GM04504 (cell line): ENCODE measurements at regions not wholly inside any gene's neighbourhood (a gene's known extent, or its start where the extent isn't known, plus 50 kb on each side); places are given as distances from the start of the nearest gene placed in this dataset.
"Not testable (repeated sequence)": the region's sequence is repeated elsewhere in the genome, so short reads cannot be mapped to it uniquely, and the experiment has no call there.

Source experiments
- DNase-seq: peaks from one replicate; pipeline ENCODE4 v3.0.0-alpha.2; 2012; ENCODE audit warnings: low read depth

GRCh38 chr9:134546746-134547145 is 94.9 kb upstream of the COL5A1 start:
- no peak for DNase-seq

- DNase-seq, result no peak
These were observed 94.2 kb upstream of the COL5A1 start for GRCh38 chr9:134547161-134548100.

DNA sequence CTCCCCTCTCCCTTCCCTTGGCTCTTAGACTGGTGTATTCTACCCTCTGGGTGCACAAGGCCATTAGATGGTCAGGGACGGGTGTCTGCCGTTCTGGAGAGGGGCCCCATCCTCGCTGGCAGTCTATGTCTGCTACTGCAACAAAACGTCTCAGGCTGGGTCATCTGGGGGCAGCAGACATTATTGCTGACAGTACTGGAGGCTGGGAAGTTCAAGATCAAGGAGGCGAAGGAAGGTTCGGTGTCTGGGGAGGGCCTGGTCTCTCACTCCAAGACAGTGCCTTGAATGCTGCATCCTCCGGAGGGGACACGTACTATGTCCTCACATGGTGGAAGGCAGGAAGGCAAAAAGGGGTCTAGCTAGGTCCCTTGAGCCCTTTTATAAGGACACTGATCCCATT is 93.4 kb upstream of the COL5A1 start:
- DNase-seq, result no peak

- no peak for DNase-seq
These were observed 93.0 kb upstream of the COL5A1 start for GRCh38 chr9:134548618-134549017.

- no peak for DNase-seq
These were observed 92.3 kb upstream of the COL5A1 start for GRCh38 chr9:134549336-134549735.

DNA sequence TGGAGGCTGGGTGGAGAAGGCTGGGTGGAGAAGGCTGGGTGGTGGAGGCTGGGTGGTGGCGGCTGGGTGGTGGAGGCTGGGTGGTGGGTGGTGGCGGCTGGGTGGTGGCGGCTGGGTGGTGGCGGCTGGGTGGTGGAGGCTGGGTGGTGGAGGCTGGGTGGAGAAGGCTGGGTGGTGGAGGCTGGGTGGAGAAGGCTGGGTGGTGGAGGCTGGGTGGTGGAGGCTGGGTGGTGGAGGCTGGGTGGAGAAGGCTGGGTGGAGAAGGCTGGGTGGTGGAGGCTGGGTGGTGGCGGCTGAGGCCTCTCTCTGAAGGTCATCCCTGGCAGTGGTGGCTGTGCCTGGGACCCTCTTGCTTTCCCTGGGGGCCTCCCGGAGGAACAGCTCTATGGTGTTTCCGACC is 91.5 kb upstream of the COL5A1 start:
- not testable (repeated sequence) for DNase-seq

DNA sequence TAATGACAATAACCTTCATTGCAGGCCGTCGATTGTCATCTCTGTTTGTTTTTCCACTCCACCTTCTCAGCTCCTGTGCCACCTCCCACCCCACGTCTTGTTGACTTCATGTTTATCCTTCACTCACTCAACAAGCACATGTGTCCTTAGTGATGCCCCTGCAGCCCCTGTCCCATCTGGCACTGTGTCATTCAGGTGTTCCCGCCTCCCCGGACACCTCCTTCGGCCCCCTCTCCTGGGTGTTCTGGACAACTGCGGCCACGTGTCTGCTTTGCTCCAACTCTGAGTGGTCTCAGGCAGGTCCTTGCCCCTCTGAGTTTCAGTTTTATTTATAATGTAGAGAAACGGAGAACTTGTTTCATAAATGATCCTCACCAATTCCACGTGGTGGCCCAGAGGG is 91.0 kb upstream of the COL5A1 start:
- no peak for DNase-seq

DNA sequence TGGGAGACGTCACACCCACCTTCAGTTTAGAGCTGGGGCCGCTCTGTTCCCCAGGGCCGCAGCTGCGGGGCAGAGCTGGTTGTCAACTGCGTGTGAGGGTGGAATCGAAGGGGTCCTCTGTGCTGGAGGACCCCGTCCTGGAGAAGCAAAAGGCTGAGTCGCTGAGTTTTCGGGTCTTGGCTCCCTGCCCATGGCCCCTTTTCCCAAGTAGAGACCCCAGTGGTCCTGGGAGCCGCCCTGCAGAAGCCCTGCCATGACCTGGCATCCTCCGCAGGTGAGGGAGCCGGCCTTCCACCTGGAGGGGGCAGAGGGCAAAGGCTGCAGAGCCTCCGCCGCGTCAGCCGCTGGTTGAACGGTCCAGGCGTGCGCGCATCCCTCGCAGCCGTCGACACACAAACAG is 90.4 kb upstream of the COL5A1 start:
- no peak for DNase-seq

DNA sequence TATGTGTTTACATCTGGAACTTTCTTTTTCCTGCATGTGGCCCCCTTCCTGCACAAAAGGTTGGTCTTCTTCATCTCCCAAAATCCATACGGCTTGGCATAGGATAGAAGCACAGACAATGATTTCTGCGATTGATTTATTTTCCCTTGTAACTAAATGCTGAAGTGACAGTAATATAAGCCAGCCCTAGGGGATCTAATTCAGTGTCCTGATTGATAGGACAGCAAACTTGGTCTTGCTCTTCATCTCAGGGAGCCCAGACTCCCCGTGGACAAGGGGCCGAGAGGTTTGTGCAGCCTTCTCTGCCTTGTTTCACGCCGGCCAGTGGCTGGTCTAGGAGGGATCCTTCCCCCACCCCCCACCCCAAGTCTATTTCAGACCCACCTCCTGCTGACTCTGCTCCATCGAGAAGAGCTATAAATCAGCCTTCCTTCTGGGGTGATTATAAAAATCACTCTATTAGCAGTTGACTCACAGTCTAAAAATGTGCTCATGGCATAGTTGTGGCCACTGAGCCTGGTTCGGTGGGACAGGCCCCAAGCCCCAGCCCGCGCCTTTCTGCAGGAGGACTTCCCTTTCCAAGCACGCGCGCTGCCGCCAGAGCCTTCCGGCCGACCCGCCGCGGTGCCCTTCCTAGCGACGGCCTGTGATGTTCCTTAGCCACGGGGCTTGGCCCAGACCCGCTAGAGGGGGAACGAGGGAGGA is 89.8 kb upstream of the COL5A1 start:
- DNase-seq, result no peak

- DNase-seq, result no peak
These were observed 89.1 kb upstream of the COL5A1 start for GRCh38 chr9:134552349-134552990.

DNA sequence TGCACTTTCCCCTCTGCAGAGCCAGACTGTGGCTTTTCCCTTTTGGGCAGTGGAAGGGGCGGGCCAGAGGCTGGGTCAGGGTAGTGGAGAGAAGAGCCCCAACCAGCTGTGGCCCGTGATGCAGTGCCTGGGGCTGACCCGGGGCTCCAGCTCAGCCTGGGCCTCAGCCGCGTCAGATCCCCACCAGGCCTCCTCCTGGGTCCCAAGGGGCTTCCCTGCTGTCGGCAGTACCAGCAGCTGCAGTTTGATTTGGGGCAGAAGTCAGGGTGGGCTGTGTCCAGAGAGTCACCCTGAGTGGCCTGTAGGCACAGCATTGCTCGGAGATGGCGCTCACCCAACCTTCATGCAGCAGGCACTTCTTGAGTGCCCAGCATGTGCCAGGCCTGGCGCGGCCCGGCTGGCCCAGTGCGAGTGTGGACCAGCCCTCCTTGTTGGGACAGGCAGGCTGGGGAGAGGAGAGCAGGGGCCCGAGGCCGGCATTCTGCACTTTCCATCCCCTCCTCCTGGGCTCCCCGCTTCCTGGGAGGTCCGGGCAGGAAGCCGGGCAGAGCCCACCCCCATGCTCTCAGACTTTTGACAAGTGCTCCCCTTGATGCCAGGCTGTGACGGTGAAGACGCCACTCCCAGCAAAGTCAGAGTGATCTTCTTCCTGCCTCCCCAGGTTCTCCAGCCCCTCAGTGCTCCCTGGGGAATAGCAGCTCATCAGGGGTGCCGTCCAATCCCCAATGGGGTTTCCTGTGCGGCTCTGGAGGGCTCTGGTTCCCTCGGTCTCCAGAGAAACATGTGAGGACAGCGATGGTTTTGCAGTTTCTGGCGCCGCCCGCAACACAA is 88.3 kb upstream of the COL5A1 start:
- DNase-seq, result no peak

DNA sequence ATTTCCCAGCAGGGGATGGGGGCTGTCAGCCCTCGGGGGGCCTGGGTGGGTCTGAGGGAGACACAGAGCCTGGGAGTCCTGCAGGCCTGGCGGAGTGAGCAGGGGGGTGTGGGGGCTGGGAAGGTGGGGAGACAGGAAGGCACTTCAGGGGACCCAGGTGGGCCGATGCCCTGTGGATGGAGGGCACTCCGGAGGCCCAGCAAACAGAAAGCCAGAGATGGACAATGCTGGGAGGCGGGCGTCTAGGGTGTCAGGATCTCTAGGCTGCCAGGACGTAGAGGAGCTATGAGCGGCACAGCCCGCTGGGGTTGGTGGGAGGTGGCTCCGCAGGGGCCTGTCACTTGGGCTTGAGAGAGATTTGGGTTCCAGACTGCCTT is 87.6 kb upstream of the COL5A1 start:
- no peak for DNase-seq

DNA sequence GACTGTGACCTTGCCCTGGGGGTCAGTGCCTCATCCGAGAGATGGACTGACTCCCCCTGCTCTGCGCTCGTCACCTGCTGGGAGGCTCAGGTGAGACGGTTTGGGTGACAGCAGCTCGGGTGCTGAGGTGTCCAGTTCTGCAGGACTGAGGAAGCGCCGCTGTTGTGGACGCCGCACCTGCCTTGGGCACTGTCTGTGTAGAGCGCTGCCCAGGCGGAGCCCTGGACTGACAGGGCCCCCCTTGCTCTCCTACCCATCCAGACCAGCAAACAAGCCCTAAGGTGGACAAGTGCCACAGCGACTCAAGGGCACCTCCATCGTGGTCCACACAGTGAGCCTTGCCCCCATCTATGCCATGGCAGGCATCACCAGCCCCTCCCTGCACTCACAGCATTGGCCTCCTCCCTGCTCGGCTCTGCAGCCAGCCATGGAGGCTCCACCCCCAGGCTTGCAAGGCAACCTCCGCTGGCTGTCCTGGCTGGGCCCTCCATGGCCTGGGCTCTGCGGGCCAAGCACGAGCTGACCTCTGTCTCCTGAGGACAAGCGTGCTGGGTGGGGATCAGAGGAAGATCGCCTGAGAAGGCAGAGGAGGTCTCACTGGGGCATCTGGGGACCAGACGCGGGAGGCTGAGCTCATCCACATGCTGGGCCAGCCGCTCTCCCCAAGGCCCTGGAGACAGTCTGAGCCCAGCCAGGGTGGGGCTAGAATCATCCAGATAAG is 87.1 kb upstream of the COL5A1 start:
- DNase-seq, result no peak

DNA sequence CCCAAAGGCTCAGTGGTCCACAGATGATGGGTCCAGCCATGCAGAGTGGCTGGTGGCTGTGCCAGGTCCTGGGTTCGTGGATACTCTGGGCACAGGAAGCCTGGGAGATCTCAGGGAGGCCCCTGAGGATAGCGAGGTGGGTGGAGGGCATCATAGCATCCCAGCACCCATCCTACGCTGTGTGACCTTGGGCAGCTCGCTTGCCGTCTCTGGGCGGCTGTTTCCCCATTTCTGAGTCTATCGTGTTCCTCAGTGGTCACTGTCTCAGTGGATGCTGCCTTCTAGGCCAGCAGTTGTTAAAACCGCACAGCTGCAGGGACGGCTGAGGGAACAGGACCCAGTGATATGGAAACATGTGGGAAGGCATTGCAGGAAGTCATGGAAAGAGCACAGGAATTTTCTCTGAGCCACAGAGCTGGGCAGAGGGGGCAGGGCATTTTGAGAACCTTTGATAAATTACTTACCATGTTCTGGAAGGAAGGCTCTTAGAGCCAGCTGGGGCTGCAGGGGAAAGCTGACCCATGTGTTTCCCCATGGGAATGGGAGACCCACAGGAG is 86.4 kb upstream of the COL5A1 start:
- no peak for DNase-seq

DNA sequence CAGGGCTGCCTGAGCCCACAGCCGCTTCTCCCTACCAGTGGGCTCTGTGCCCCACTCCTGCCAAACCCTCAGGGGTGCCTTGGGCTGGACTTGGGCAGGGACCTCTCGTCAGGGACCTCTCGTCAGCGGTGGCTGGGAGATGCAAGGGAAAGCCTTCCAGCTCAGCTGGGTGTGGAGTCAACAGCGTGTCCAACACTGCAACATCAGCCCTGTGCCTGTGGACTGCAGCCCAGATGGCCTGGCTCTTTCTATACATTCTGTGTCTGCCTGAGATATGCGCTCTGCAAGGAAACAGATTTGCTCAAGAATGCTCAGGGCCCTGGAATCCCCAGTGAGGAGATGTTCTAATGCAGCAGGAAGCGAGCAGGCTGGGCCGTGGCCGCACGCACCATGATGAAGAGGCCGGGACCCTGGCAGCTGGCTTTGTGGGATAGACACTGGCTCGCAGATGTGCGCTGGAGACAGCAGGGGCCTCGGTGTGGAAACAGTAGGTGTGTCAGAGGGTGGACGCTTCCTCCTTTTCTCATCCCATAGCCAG is 85.0 kb upstream of the COL5A1 start:
- DNase-seq, result no peak

- DNase-seq, result no peak
These were observed 84.3 kb upstream of the COL5A1 start for GRCh38 chr9:134557331-134557730.

DNA sequence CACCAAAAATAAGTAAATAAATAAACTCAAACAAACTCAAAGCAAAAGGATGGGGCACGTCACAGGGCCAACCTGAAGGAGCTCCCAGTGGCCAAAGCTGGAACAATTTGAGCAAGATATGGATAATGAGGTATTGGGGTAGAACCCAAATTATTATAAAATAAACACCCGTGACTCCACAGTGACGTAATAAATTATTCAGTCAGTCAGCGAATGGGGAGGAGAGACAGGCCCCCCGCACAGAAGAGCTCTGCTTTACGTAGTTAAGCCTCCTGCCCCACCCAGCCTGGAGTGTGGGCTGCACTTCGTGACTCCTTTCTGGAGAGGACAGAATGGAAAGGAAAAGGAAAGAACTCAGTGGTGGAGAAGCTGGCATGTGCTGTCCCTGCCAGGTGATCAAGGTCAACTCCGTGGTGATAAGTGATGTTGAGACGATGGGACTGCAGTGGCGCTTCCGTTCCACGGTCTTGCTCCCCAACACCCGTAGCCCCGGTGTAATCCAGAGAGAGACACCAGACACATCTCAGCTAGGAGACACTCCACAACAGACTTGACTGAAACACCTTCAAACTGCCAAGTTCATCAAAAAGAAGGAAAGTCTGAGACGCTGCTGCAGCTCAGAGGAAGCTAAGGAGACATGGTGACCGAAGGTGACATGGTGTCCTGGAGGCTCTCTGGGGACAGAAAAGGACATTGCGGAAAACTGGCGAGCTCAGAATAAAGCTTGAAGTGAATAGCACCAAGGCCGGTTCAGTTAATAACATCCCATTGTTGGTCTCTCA is 83.3 kb upstream of the COL5A1 start:
- DNase-seq, result no peak

GRCh38 chr9:134559013-134559412 is 82.6 kb upstream of the COL5A1 start:
- no peak for DNase-seq

DNA sequence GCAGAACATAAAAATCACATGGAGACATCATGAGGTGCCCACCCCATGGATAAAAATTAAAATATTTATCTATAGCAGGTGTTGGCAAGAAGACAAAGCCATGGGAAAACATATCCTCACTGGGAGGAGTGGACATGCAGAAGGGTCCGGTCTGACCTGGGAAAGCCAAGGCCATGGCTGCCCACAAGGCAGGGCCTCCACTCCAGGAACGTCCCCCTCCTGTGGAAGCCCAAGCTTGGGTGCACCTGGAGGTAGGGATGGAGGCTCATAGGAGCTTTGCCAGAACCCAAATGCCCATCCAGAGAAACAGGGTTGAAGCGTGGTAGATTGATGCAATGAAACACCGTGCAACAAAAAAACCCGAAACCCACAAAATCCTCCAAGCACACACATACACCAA is 81.4 kb upstream of the COL5A1 start:
- no peak for DNase-seq

DNA sequence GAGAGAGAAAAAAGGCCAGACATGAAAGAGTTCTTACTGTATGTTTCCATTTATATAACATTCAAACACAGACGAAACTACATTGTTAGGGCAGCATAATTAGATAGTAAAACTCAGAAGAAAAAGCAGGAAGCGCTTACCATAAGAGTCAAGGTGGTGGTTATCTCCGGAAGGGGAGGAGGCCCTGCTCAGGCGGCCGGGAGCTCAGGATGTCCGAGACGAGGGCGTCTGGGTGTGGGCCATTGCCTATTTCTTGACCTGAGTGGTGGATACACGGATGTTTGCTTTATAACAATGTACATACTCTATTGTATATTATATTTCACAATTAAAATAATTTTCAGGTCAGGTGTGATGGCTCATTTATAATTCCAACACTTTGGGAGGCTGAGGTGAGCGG is 80.9 kb upstream of the COL5A1 start:
- DNase-seq, result no peak
